ENCODE measurements at regions not wholly inside any gene's neighbourhood (a gene's known extent, or its start where the extent isn't known, plus 50 kb on each side); places are given as distances from the start of the nearest gene placed in this dataset.

- WGBS (ENCODE audit: extremely low coverage, insufficient read length, low lambda C conversion rate): no CpG with 5 or more reads among the region's 5 CpGs
- no peaks in the 10 kb centered on the region for H3K27me3 ChIP-seq (ENCODE audit: insufficient read depth, low read length)
- H3K27ac ChIP-seq (ENCODE audit: insufficient read length, low read depth, low read length): no peak overlapping the region
- no peak overlapping the region for H2BK120ac ChIP-seq (ENCODE audit: low read depth, low read length, poor library complexity, severe bottlenecking)
- no peak overlapping the region for H3K23ac ChIP-seq (ENCODE audit: insufficient read length, low read depth, low read length)
- H2BK20ac ChIP-seq (ENCODE audit: low read depth, low read length, poor library complexity, severe bottlenecking): no peak overlapping the region
- no peaks in the 10 kb centered on the region for H3K23me2 ChIP-seq (ENCODE audit: insufficient read length, low read depth, low read length, poor library complexity, severe bottlenecking)
- no peak overlapping the region for H4K8ac ChIP-seq (replicated peaks; ENCODE audit: insufficient read length, low read depth, low read length)
- H2BK5ac ChIP-seq (ENCODE audit: insufficient read length, low read length): no peak overlapping the region
- no peaks in the 10 kb centered on the region for H3K9me3 ChIP-seq (ENCODE audit: control insufficient read depth, low read depth, low read length)
- no peak overlapping the region for H2AK5ac ChIP-seq (ENCODE audit: insufficient read length, low read length)
- TF ChIP-seq, protein P1, sequence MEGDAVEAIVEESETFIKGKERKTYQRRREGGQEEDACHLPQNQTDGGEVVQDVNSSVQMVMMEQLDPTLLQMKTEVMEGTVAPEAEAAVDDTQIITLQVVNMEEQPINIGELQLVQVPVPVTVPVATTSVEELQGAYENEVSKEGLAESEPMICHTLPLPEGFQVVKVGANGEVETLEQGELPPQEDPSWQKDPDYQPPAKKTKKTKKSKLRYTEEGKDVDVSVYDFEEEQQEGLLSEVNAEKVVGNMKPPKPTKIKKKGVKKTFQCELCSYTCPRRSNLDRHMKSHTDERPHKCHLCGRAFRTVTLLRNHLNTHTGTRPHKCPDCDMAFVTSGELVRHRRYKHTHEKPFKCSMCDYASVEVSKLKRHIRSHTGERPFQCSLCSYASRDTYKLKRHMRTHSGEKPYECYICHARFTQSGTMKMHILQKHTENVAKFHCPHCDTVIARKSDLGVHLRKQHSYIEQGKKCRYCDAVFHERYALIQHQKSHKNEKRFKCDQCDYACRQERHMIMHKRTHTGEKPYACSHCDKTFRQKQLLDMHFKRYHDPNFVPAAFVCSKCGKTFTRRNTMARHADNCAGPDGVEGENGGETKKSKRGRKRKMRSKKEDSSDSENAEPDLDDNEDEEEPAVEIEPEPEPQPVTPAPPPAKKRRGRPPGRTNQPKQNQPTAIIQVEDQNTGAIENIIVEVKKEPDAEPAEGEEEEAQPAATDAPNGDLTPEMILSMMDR (conservative IDR thresholded peaks at IDR 0.05): no peak
- H2BK15ac ChIP-seq (ENCODE audit: low read depth, low read length): no peak overlapping the region
- no peaks in the 10 kb centered on the region for H4K20me1 ChIP-seq (ENCODE audit: control insufficient read depth, insufficient read depth, insufficient read length)
- H3K9ac ChIP-seq (ENCODE audit: extremely low read depth, insufficient read length, low read length): no peak overlapping the region
- no peaks in the 10 kb centered on the region for H3K4me1 ChIP-seq (ENCODE audit: insufficient read depth, low read length)
- H3K27ac Mint-ChIP-seq: no peak overlapping the region; a peak in 1 of 7 replicates
- no peak for DNase-seq
- no peak overlapping the region for H3K14ac ChIP-seq (ENCODE audit: insufficient read depth, low read length)
- H4K91ac ChIP-seq (ENCODE audit: insufficient read length, low read depth, low read length): no peak overlapping the region
- H3K27me3 Mint-ChIP-seq (ENCODE audit: low read depth): no peaks in the 10 kb centered on the region
- H3K79me2 ChIP-seq (ENCODE audit: insufficient read depth, low read length): no peaks in the 10 kb centered on the region
- H3K4me1 Mint-ChIP-seq: no peaks in the 10 kb centered on the region
- no peaks in the 10 kb centered on the region for H3K36me3 Mint-ChIP-seq (ENCODE audit: insufficient read depth in 1 of 3, low read depth in 3 of 3)
- H2AFZ ChIP-seq (ENCODE audit: low read length): no peak overlapping the region
- no peaks in the 10 kb centered on the region for H3K79me1 ChIP-seq (ENCODE audit: insufficient read depth, low read depth, low read length, poor library complexity, severe bottlenecking)
- H3K4ac ChIP-seq (ENCODE audit: low read depth, low read length): no peak overlapping the region
- no peak overlapping the region for H3K18ac ChIP-seq (ENCODE audit: insufficient read length, low read depth, low read length)
- H3K4me3 Mint-ChIP-seq: no peak overlapping the region
- no peak overlapping the region for H4K5ac ChIP-seq (ENCODE audit: insufficient read length, low read depth, low read length)
- no peak overlapping the region for H2BK12ac ChIP-seq (ENCODE audit: insufficient read length, low read depth, low read length)
- no peaks in the 10 kb centered on the region for H3K9me3 Mint-ChIP-seq
- H3K56ac ChIP-seq (ENCODE audit: insufficient read length, low read depth, low read length): no peak overlapping the region
- H3T11ph ChIP-seq (ENCODE audit: low read length): no peak overlapping the region
- H3K4me2 ChIP-seq (ENCODE audit: insufficient read depth, insufficient read length, low read length): no peak overlapping the region
Observed at GRCh38 chr6:137664183-137664582, 170.0 kb upstream of the OLIG3 start.

Data from H9 (cell line).